GM12864 (cell line): ENCODE measurements at regions not wholly inside any gene's neighbourhood (a gene's known extent, or its start where the extent isn't known, plus 50 kb on each side); places are given as distances from the start of the nearest gene placed in this dataset.

Experiments used
- DNase-seq: peaks from one replicate; pipeline ENCODE4 v3.0.0-alpha.2; 2011; ENCODE audit warnings: low read depth
- H3K4me3 ChIP-seq: 2 replicates; pipeline ENCODE4 v1.5.1; 2011; ENCODE audit warnings: mild to moderate bottlenecking, low read depth, low read length, control low read depth
- TF ChIP-seq, protein P1 (sequence below): IDR thresholded peaks from 2 replicates; pipeline ENCODE4 v1.5.1; 2011; ENCODE audit warnings: low read depth, mild to moderate bottlenecking, moderate library complexity, low read length, control low read depth, inconsistent platforms; ENCODE audit errors: missing control alignments

- H3K4me3 ChIP-seq: no peak overlapping the region
- DNase-seq: no peak
- TF ChIP-seq, protein P1, sequence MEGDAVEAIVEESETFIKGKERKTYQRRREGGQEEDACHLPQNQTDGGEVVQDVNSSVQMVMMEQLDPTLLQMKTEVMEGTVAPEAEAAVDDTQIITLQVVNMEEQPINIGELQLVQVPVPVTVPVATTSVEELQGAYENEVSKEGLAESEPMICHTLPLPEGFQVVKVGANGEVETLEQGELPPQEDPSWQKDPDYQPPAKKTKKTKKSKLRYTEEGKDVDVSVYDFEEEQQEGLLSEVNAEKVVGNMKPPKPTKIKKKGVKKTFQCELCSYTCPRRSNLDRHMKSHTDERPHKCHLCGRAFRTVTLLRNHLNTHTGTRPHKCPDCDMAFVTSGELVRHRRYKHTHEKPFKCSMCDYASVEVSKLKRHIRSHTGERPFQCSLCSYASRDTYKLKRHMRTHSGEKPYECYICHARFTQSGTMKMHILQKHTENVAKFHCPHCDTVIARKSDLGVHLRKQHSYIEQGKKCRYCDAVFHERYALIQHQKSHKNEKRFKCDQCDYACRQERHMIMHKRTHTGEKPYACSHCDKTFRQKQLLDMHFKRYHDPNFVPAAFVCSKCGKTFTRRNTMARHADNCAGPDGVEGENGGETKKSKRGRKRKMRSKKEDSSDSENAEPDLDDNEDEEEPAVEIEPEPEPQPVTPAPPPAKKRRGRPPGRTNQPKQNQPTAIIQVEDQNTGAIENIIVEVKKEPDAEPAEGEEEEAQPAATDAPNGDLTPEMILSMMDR: no peak
Observed at GRCh38 chr6:50443144-50443543, 270.2 kb upstream of the TFAP2D start.

DNA sequence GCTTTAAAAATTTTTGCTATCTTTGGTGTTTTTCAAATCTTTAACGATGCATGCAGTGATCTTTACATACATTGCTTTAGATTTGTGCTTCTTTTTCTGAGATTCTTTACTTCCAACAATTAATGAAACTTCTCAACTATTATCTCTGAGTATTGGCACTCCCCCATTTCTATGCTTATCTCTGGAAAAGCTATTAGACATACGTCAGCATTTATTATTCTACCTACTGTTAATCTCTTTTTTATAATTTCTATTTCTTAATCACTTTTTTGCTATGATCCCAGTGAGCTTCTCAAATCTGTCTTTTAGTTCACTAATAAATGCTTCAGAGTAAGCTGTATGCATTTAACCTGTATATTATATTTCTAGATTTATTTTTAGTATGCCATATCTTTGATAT lies 264.2 kb upstream of the TFAP2D start:
- TF ChIP-seq, protein P1: no peak
- no peak for DNase-seq
- H3K4me3 ChIP-seq: no peak overlapping the region

DNA sequence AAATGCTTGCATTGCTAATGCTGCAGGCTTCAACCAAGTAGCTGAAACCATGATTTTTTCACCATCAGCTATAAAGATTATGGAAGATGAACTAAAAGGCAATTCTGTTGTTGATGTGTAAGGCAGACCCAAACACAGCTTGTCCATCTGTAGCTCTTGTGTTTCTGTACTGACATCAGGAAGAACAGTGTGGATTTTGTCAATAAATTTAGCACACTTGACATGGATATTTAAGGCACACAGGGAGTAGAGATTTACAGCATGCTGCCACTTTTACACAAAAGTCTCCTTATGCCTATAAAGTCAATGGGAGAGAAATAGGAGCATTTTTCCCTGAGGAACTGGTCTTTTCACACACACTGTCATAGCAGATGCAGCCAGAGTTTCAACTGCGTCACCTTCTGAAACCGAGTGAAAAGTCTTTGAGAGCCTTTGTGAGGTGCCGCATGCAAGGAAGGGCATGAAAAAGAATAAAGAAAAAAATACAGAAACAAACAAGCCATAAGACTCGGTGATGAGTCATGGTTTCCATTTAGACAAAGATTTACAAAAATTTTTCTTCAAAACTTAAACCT lies 261.4 kb upstream of the TFAP2D start:
- no peak overlapping the region for H3K4me3 ChIP-seq
- DNase-seq: no peak
- TF ChIP-seq, protein P1: no peak

GRCh38 chr6:50455029-50455428 lies 258.3 kb upstream of the TFAP2D start:
- no peak overlapping the region for H3K4me3 ChIP-seq
- no peak for DNase-seq
- TF ChIP-seq, protein P1: no peak

DNA sequence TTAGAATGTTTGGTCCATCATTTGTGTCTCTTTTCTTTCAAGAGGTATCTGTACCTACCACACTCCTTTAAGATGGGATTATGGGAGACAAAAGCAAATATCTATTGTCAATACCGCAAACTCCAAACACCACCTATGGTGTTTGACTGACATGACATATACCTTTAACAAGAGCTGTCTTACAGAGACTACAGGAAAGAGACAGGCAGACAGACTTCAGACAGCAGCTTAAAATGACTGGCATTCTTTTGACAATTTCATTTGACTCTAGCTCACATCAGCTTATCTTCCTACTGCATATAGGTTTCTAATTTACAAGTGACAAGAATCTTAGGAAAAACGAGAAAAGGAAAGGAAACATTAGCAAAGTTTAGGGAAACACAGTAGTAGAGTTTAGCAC lies 256.0 kb upstream of the TFAP2D start:
- DNase-seq: no peak
- H3K4me3 ChIP-seq: no peak overlapping the region
- TF ChIP-seq, protein P1: no peak

DNA sequence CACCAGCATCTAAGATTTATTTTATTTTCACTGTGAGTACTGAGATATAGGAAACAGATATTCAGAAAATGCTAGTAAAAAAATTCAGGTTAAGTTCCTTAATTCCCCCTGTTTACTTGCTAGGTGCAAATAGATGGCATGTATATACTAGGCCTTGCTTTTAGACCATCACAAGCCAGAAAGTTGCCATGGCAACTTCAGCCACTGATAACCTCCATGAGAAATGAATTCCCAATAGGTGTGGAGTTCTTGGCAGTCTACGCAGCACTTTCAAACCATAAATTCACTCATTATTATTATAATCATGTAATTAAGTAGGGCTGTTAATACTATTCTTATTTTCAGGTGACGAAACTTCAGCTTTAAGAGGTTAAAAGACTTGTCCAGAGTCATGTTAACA lies 251.6 kb upstream of the TFAP2D start:
- TF ChIP-seq, protein P1: no peak
- H3K4me3 ChIP-seq: no peak overlapping the region
- DNase-seq: no peak

DNA sequence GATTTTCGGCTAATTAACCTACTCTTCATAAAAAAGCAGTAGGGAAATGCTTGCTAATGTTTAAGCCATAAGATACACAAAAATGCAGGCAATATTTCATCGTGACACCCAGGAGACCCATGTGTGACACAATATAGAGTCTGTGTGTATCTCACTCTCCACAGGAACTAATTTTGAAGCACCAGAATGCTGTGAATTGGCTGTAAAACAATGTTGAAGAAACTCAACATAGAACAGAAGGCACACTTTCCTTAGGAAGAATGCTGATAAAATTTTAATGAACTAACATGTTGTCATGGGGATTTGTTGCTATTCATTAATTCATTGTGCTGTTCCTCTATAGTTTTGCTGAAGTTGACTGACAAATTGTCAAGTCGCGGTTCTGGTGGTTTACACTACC lies 249.4 kb upstream of the TFAP2D start:
- TF ChIP-seq, protein P1: no peak
- DNase-seq: no peak
- H3K4me3 ChIP-seq: no peak overlapping the region
